ENCODE measurements at regions not wholly inside any gene's neighbourhood (a gene's known extent, or its start where the extent isn't known, plus 50 kb on each side); places are given as distances from the start of the nearest gene placed in this dataset.

DNA sequence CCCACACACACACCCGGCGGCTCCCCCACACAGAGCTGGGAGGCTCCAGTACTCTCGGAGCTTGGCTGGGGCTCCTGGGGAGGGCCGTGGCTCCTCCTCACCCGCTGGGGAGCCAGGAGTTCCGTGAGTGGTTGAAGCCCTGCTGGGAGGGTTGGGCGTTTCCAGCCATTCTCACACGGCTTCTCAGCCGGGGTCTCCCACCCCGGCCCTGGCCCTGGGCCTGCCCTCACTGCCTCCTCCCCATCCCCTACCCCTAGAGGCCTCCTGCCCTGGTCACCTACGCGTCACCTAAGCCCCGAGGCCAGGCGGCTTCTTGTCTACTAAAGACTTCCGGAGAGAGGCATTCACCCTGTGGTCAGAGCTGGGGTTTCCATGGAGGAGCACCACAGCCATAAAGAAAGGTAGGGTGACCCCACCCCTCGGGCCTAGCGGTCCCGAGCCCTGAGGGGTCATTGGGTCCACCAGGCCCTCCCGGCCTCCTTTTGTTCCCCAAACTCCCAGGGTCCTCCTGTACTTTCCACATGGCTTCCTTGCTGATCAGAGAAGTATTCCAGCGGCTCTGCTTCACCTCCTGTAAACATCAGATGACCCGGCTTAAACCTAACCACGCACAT lies 99.3 kb downstream of the TTLL2 start:
- Mint-ChIP-seq H3K4me1 (ENCODE audit: low read depth) (no peaks in the 10 kb centered on the region), H3K27ac (ENCODE audit: unreplicated experiment) (no peak overlapping the region), H3K9me3 (ENCODE audit: low read depth) (peaks cover under 1% of the 10 kb centered on the region), H3K36me3 (ENCODE audit: low read depth) (peaks cover under 1% of the 10 kb centered on the region), H3K27me3 (ENCODE audit: low read depth) (peaks cover 25% of the 10 kb centered on the region), H3K4me3 (ENCODE audit: unreplicated experiment) (no peak overlapping the region)
- TF ChIP-seq, protein P1, sequence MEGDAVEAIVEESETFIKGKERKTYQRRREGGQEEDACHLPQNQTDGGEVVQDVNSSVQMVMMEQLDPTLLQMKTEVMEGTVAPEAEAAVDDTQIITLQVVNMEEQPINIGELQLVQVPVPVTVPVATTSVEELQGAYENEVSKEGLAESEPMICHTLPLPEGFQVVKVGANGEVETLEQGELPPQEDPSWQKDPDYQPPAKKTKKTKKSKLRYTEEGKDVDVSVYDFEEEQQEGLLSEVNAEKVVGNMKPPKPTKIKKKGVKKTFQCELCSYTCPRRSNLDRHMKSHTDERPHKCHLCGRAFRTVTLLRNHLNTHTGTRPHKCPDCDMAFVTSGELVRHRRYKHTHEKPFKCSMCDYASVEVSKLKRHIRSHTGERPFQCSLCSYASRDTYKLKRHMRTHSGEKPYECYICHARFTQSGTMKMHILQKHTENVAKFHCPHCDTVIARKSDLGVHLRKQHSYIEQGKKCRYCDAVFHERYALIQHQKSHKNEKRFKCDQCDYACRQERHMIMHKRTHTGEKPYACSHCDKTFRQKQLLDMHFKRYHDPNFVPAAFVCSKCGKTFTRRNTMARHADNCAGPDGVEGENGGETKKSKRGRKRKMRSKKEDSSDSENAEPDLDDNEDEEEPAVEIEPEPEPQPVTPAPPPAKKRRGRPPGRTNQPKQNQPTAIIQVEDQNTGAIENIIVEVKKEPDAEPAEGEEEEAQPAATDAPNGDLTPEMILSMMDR (IDR thresholded peaks at IDR 0.05): no peak
- no peak for DNase-seq (ENCODE audit: low spot score)

DNA sequence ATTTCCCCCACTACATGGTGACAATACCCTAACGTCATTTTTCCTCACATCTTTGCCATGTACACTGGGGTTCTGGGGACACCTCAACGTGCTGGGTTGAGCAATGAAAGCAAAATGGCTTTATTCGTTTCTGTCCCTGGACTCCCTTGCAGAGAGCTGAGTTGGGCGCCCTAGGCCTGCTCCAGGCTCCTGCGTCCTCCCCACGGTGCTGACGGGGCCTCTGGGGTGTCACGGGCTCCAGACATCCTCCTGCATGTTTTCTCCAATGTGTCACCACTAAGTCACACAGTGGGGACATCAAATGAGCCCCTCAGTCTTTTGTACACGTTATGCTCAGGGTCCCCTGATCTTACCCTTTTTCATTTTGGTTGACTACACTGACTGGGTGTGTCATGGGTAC lies 99.8 kb downstream of the TTLL2 start:
- TF ChIP-seq, protein P1 (IDR thresholded peaks at IDR 0.05): no peak
- H3K4me3 Mint-ChIP-seq (ENCODE audit: unreplicated experiment): no peak overlapping the region
- peaks cover 28% of the 10 kb centered on the region for H3K27me3 Mint-ChIP-seq (ENCODE audit: low read depth)
- H3K36me3 Mint-ChIP-seq (ENCODE audit: low read depth): peaks cover 2% of the 10 kb centered on the region
- H3K9me3 Mint-ChIP-seq (ENCODE audit: low read depth): peaks cover 2% of the 10 kb centered on the region
- no peak for DNase-seq (ENCODE audit: low spot score)
- no peaks in the 10 kb centered on the region for H3K4me1 Mint-ChIP-seq (ENCODE audit: low read depth)
- H3K27ac Mint-ChIP-seq (ENCODE audit: unreplicated experiment): no peak overlapping the region

DNA sequence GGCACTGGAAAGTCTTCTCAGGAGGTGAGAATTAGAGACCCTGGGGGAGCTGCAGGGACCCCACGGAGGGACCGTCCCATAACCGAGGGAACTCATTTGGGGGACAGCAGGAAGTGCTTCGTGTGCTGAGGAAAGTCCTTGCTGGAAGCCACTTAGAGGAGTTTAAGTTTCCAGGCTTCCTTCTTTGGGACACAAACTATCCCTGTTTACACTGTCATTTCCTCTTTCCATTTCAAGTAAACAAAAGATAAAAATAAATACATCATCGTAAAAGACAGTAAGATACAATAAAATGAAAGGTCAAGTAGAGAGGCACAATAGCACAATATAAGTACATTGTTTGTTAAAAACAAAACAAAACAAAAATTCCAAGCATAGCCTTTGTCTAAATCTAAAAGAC lies 101.2 kb downstream of the TTLL2 start:
- H3K36me3 Mint-ChIP-seq (ENCODE audit: low read depth): peaks cover 2% of the 10 kb centered on the region
- TF ChIP-seq, protein P1 (IDR thresholded peaks at IDR 0.05): no peak
- no peaks in the 10 kb centered on the region for H3K4me1 Mint-ChIP-seq (ENCODE audit: low read depth)
- DNase-seq (ENCODE audit: low spot score): no peak
- H3K27ac Mint-ChIP-seq (ENCODE audit: unreplicated experiment): no peak overlapping the region
- H3K9me3 Mint-ChIP-seq (ENCODE audit: low read depth): peaks cover 7% of the 10 kb centered on the region
- peaks cover 28% of the 10 kb centered on the region for H3K27me3 Mint-ChIP-seq (ENCODE audit: low read depth)
- no peak overlapping the region for H3K4me3 Mint-ChIP-seq (ENCODE audit: unreplicated experiment)

DNA sequence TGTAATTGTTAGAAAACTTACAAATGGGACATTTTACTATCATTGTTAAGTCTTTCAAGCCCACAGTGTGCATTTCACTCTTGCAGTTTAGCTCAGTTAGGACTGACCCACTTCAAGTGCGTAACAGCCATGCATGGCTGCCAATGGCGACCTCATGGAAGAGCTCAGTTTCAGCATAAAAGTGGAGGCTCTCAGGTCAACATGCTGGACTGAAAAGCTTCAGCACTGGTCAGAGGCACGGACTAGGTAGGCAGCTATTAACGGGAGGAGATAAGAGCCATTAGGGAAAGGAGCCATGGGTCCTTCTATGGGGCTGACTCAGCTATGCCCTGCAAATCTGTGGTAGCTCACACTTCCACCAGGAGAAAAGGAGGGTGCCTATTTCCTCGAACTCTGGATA lies 101.8 kb downstream of the TTLL2 start:
- H3K9me3 Mint-ChIP-seq (ENCODE audit: low read depth): peaks cover 7% of the 10 kb centered on the region
- peaks cover 28% of the 10 kb centered on the region for H3K27me3 Mint-ChIP-seq (ENCODE audit: low read depth)
- H3K4me3 Mint-ChIP-seq (ENCODE audit: unreplicated experiment): no peak overlapping the region
- H3K36me3 Mint-ChIP-seq (ENCODE audit: low read depth): peaks cover 2% of the 10 kb centered on the region
- TF ChIP-seq, protein P1 (IDR thresholded peaks at IDR 0.05): no peak
- H3K27ac Mint-ChIP-seq (ENCODE audit: unreplicated experiment): no peak overlapping the region
- no peaks in the 10 kb centered on the region for H3K4me1 Mint-ChIP-seq (ENCODE audit: low read depth)
- no peak for DNase-seq (ENCODE audit: low spot score)

DNA sequence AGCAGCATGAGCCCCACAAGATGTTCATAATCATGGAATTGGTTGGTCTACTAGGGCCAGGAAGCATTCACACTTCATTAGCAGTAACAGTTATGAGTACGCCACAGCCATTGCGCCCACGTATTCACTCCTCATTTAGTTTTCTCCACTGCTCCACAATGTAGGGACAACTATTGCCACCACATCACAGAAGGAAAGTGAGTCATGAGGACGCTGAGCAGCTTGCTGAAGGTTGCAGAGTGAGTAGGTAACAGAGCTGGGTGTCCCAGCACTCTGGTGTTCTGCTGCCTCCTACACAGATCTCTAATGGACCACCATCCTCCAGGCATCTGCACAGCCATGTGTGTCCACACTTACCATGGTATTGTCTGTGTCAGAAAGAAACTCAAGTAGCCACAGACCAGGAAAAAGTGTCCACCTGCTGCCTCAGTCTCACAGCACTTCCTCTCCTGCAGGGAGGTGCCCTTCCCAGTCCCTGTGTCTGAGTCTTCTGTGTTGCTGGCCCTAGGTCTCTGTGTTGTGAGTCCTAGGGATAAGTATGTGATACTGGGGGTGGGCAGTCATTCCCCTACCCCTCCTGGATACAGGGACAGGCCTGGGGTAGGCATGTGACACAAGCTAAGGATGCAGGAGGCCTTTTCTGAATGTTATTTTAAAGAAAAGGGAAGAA lies 103.9 kb downstream of the TTLL2 start:
- no peak for DNase-seq (ENCODE audit: low spot score)
- TF ChIP-seq, protein P1 (IDR thresholded peaks at IDR 0.05): no peak
- Mint-ChIP-seq H3K27ac (ENCODE audit: unreplicated experiment) (peak overlapping the region; percentile 23), H3K9me3 (ENCODE audit: low read depth) (peaks cover 7% of the 10 kb centered on the region), H3K4me3 (ENCODE audit: unreplicated experiment) (no peak overlapping the region), H3K36me3 (ENCODE audit: low read depth) (peaks cover 2% of the 10 kb centered on the region), H3K27me3 (ENCODE audit: low read depth) (peaks cover 31% of the 10 kb centered on the region), H3K4me1 (ENCODE audit: low read depth) (no peaks in the 10 kb centered on the region)

All from chondrocyte (in vitro differentiated cells).